ENCODE measurements at regions not wholly inside any gene's neighbourhood (a gene's known extent, or its start where the extent isn't known, plus 50 kb on each side); places are given as distances from the start of the nearest gene placed in this dataset.

GRCh38 chr5:109570362-109570874, 119.3 kb upstream of the MAN2A1 start:
- TF ChIP-seq CTCF (IDR thresholded peaks at IDR 0.05 in 8 of 11, conservative IDR thresholded peaks at IDR 0.05 in 3 of 11) (no peak), POLR2A (IDR thresholded peaks at IDR 0.05) (no peak)

All from spleen (tissue), 7 donors.